Neural cell (in vitro differentiated cells): ENCODE measurements at regions not wholly inside any gene's neighbourhood (a gene's known extent, or its start where the extent isn't known, plus 50 kb on each side); places are given as distances from the start of the nearest gene placed in this dataset.

Source experiments
- CTCF ChIP-seq: fragments of 450-650 bp; IDR thresholded peaks from 2 replicates; pipeline ENCODE4 v1.5.1; 2014; ENCODE audit warnings: antibody characterized with exemption, mild to moderate bottlenecking, moderate library complexity; ENCODE audit not compliant: poor library complexity, severe bottlenecking
- EP300 ChIP-seq: fragments of 450-650 bp; conservative IDR thresholded peaks from 2 replicates; pipeline ENCODE4 v1.6.1; 2014; ENCODE audit warnings: antibody characterized with exemption, mild to moderate bottlenecking, moderate library complexity; ENCODE audit not compliant: poor library complexity, severe bottlenecking
- EZH2 ChIP-seq: fragments of 200-600, 300-800 bp; shearing (Covaris generic), sonication (generic); IDR thresholded peaks from 2 replicates; pipeline ENCODE4 v1.6.1; 2014; ENCODE audit warnings: antibody characterized with exemption, low read length, borderline replicate concordance, mild to moderate bottlenecking; ENCODE audit not compliant: insufficient read depth, poor library complexity, severe bottlenecking
- POLR2AphosphoS5 ChIP-seq: IDR thresholded peaks from 2 replicates; pipeline ENCODE4 v1.6.1; 2012
- SMC3 ChIP-seq: fragments of 450-650 bp; conservative IDR thresholded peaks from 2 replicates; pipeline ENCODE4 v1.6.1; 2014; ENCODE audit warnings: antibody characterized with exemption, mild to moderate bottlenecking, moderate library complexity; ENCODE audit not compliant: poor library complexity

GRCh38 chr2:153388246-153388645, 90.3 kb downstream of the RPRM start:
- TF ChIP-seq CTCF (no peak), POLR2AphosphoS5 (no peak), EZH2 (no peak), EP300 (no peak), SMC3 (no peak)
